Left ventricle myocardium inferior (tissue), 1 donor: ENCODE measurements at regions not wholly inside any gene's neighbourhood (a gene's known extent, or its start where the extent isn't known, plus 50 kb on each side); places are given as distances from the start of the nearest gene placed in this dataset.

Experiments
- DNase-seq: peaks from one replicate; pipeline ENCODE4 v3.0.0-alpha.2; 2020
- H3K27ac ChIP-seq: fragments of 200-600 bp; replicated peaks from 2 replicates; pipeline ENCODE4 v1.8.0; 2021
- H3K27me3 ChIP-seq: fragments of 200-600 bp; 2 replicates; pipeline ENCODE4 v1.8.0; 2021; ENCODE audit warnings: low read depth
- H3K36me3 ChIP-seq: fragments of 200-600 bp; 2 replicates; pipeline ENCODE4 v1.8.0; 2021
- H3K4me1 ChIP-seq: fragments of 200-600 bp; 2 replicates; pipeline ENCODE4 v1.8.0; 2021
- H3K4me3 ChIP-seq: fragments of 200-600 bp; 2 replicates; pipeline ENCODE4 v1.8.0; 2021; ENCODE audit warnings: mild to moderate bottlenecking, moderate library complexity
- H3K9me3 ChIP-seq: fragments of 200-600 bp; replicated peaks from 2 replicates; pipeline ENCODE4 v1.8.0; 2021
- CTCF ChIP-seq: fragments of 200-600 bp; IDR thresholded peaks from 2 replicates; pipeline ENCODE4 v1.8.0; 2021; ENCODE audit warnings: antibody characterized with exemption, mild to moderate bottlenecking, borderline replicate concordance
- intact Hi-C: fragments of 100-400 bp; cut with micrococcal nuclease; formaldehyde crosslinking; loops from one replicate; pipeline ENCODE4 v1.11.0; 2022
- donor health status: DM: no; HTN: yes; CAD: no; lungs with severe emphysema.

GRCh38 chr15:87408902-87409301, 847.6 kb downstream of the NTRK3 start:
- Histone ChIP-seq H3K4me3 (no peak overlapping the region), H3K9me3 (no peaks in the 10 kb centered on the region), H3K36me3 (no peaks in the 10 kb centered on the region), H3K27ac (no peak overlapping the region), H3K27me3 (no peaks in the 10 kb centered on the region), H3K4me1 (no peaks in the 10 kb centered on the region)
- no peak for TF ChIP-seq CTCF
- DNase-seq: no peak
- intact Hi-C loops: no loop called here

GRCh38 chr15:87403973-87404372, 852.6 kb downstream of the NTRK3 start:
- no peak for DNase-seq
- H3K4me3 ChIP-seq: no peak overlapping the region
- H3K9me3 ChIP-seq: peaks cover 4% of the 10 kb centered on the region
- no peaks in the 10 kb centered on the region for H3K4me1 ChIP-seq
- H3K27me3 ChIP-seq: no peaks in the 10 kb centered on the region
- no peak overlapping the region for H3K27ac ChIP-seq
- no peak for TF ChIP-seq CTCF
- H3K36me3 ChIP-seq: no peaks in the 10 kb centered on the region
- intact Hi-C loops: no loop called here

GRCh38 chr15:87401973-87402372, 854.6 kb downstream of the NTRK3 start:
- no peaks in the 10 kb centered on the region for H3K36me3 ChIP-seq
- intact Hi-C loops: no loop called here
- no peak for DNase-seq
- H3K4me1 ChIP-seq: no peaks in the 10 kb centered on the region
- H3K27me3 ChIP-seq: no peaks in the 10 kb centered on the region
- peaks cover 4% of the 10 kb centered on the region for H3K9me3 ChIP-seq
- H3K27ac ChIP-seq: no peak overlapping the region
- no peak for TF ChIP-seq CTCF
- H3K4me3 ChIP-seq: no peak overlapping the region

GRCh38 chr15:87394676-87395075, 861.9 kb downstream of the NTRK3 start:
- intact Hi-C loops: no loop called here
- no peak overlapping the region for H3K4me3 ChIP-seq
- no peak for TF ChIP-seq CTCF
- H3K4me1 ChIP-seq: no peaks in the 10 kb centered on the region
- no peak for DNase-seq
- H3K36me3 ChIP-seq: no peaks in the 10 kb centered on the region
- H3K9me3 ChIP-seq: peaks cover 25% of the 10 kb centered on the region
- H3K27ac ChIP-seq: no peak overlapping the region
- no peaks in the 10 kb centered on the region for H3K27me3 ChIP-seq

- Histone ChIP-seq H3K9me3 (peaks cover 6% of the 10 kb centered on the region), H3K4me1 (no peaks in the 10 kb centered on the region), H3K27ac (no peak overlapping the region), H3K4me3 (no peak overlapping the region), H3K36me3 (no peaks in the 10 kb centered on the region), H3K27me3 (no peaks in the 10 kb centered on the region)
- TF ChIP-seq CTCF: no peak
- DNase-seq: no peak
- intact Hi-C loops: no loop called here
Measured at GRCh38 chr15:87387766-87388165, 868.8 kb downstream of the NTRK3 start.

GRCh38 chr15:87374339-87374738, 882.2 kb downstream of the NTRK3 start:
- intact Hi-C loops: no loop called here
- no peak for TF ChIP-seq CTCF
- Histone ChIP-seq H3K27me3 (no peaks in the 10 kb centered on the region), H3K4me3 (no peak overlapping the region), H3K36me3 (no peaks in the 10 kb centered on the region), H3K9me3 (peaks cover 29% of the 10 kb centered on the region), H3K27ac (no peak overlapping the region), H3K4me1 (no peaks in the 10 kb centered on the region)
- DNase-seq: no peak
